ENCODE measurements at regions not wholly inside any gene's neighbourhood (a gene's known extent, or its start where the extent isn't known, plus 50 kb on each side); places are given as distances from the start of the nearest gene placed in this dataset.

DNA sequence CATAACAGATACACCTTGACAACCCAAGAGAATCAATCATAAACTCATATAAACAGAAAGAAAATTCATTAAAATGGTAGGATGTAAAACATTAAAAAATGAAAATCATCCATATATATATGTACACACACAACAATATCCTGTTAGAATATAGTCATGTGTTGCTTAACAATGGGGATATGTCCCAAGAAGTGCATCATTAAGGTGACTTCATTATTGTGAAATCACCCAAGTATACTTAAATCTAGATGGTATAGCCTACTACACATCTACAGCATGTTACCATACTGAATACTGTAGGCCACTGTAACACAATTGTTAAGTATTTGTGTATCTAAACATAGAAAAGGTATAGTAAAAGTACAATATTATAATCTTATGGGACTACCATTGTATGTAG, 115.8 kb upstream of the TMEM168 start:
- FAIRE-seq: no peak
- Histone ChIP-seq H3K27ac (ENCODE audit: low read depth in 1 of 3, low read length in 2 of 3) (no peak overlapping the region), H3K4me3 (ENCODE audit: low read depth in 1 of 3, low read length in 3 of 3) (no peak overlapping the region), H3K9me3 (ENCODE audit: control insufficient read depth in 2 of 2, insufficient read depth in 1 of 2, low read depth in 1 of 2, low read length in 1 of 2) (peaks cover 0 to 3% of the 10 kb centered on the region in 2 donors), H3K36me3 (ENCODE audit: control insufficient read depth in 3 of 3, insufficient read depth in 2 of 3, low read depth in 1 of 3, low read length in 3 of 3) (peaks cover 0 to 4% (median 0%) of the 10 kb centered on the region in 3 donors), H3K27me3 (ENCODE audit: control insufficient read depth in 3 of 3, insufficient read depth in 3 of 3, low read length in 3 of 3) (no peaks in the 10 kb centered on the region), H3K4me1 (ENCODE audit: control insufficient read depth in 3 of 3, insufficient read depth in 2 of 3, low read depth in 1 of 3, low read length in 2 of 3) (no peaks in the 10 kb centered on the region)
- no peak for DNase-seq

DNA sequence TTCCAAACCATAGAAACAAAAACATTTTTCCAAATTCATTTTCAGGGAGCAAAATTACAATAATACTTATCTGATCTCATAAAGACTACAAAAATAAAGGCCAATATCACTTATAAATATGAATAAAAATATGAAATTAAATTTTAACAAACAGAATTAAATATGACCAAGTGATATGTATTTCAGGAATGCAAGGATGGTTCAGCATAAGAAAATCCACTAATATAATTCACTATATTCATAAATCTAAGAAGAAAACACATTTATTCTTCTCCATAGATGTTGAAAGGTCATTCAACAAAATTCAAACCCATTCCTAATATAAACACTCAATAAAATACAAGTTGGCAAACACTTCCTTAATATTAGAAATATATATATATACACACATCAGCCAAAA, 115.2 kb upstream of the TMEM168 start:
- Histone ChIP-seq H3K4me1 (ENCODE audit: control insufficient read depth in 3 of 3, insufficient read depth in 2 of 3, low read depth in 1 of 3, low read length in 2 of 3) (no peaks in the 10 kb centered on the region), H3K27me3 (ENCODE audit: control insufficient read depth in 3 of 3, insufficient read depth in 3 of 3, low read length in 3 of 3) (no peaks in the 10 kb centered on the region), H3K9me3 (ENCODE audit: control insufficient read depth in 2 of 2, insufficient read depth in 1 of 2, low read depth in 1 of 2, low read length in 1 of 2) (peaks cover 0 to 4% of the 10 kb centered on the region in 2 donors), H3K36me3 (ENCODE audit: control insufficient read depth in 3 of 3, insufficient read depth in 2 of 3, low read depth in 1 of 3, low read length in 3 of 3) (peaks cover 0 to 5% (median 0%) of the 10 kb centered on the region in 3 donors), H3K4me3 (ENCODE audit: low read depth in 1 of 3, low read length in 3 of 3) (no peak overlapping the region), H3K27ac (ENCODE audit: low read depth in 1 of 3, low read length in 2 of 3) (no peak overlapping the region)
- no peak for DNase-seq
- FAIRE-seq: peak; percentile 39

DNA sequence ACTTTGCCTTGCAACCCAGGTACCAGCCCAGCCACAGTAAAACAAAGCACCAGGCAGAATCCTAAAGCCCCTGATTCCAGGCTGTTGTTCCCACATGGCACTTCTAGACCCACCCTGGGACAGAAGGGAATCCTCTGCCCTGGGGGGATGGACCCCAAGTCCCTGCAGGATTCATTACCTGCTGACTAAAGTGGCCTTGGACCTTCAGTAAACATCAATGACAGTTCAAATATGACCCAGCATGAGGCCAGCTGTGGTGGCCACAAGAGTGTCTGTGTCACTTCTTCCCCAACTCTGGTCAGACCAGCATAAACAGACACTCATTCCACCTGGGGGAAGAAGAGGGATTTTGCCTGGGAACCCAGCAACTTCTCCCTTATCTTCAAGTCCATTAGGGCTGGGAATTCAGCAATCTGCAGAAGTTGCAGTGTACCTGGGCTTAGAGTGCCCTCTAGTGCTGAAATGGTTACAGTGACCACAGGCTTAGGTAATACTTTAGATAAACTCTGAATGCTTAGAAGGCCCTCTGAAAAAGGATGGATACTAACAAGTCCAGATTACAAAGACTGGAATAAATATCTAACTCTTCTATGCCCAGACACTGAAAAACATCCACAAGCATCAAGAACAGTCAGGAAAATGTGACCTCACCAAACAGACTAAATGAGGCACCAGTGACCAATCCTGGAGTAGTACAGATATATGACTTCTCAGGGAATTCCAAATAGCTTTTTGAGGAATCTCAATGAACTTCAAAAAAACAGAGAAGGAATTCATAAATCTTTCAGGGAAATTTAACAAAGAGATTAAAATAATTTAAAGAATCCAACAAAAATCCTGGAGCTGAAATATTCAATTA, 108.5 kb upstream of the TMEM168 start:
- Histone ChIP-seq H3K27me3 (ENCODE audit: control insufficient read depth in 3 of 3, insufficient read depth in 3 of 3, low read length in 3 of 3) (no peaks in the 10 kb centered on the region), H3K27ac (ENCODE audit: low read depth in 1 of 3, low read length in 2 of 3) (no peak overlapping the region), H3K9me3 (ENCODE audit: control insufficient read depth in 2 of 2, insufficient read depth in 1 of 2, low read depth in 1 of 2, low read length in 1 of 2) (peaks cover 0 to 12% of the 10 kb centered on the region in 2 donors), H3K36me3 (ENCODE audit: control insufficient read depth in 3 of 3, insufficient read depth in 2 of 3, low read depth in 1 of 3, low read length in 3 of 3) (peaks cover 0 to 14% (median 0%) of the 10 kb centered on the region in 3 donors), H3K4me1 (ENCODE audit: control insufficient read depth in 3 of 3, insufficient read depth in 2 of 3, low read depth in 1 of 3, low read length in 2 of 3) (peaks cover 0 to 9% (median 3%) of the 10 kb centered on the region in 3 donors), H3K4me3 (ENCODE audit: low read depth in 1 of 3, low read length in 3 of 3) (no peak overlapping the region)
- FAIRE-seq (no peak), DNase-seq (peak; percentile 73 to 79)

DNA sequence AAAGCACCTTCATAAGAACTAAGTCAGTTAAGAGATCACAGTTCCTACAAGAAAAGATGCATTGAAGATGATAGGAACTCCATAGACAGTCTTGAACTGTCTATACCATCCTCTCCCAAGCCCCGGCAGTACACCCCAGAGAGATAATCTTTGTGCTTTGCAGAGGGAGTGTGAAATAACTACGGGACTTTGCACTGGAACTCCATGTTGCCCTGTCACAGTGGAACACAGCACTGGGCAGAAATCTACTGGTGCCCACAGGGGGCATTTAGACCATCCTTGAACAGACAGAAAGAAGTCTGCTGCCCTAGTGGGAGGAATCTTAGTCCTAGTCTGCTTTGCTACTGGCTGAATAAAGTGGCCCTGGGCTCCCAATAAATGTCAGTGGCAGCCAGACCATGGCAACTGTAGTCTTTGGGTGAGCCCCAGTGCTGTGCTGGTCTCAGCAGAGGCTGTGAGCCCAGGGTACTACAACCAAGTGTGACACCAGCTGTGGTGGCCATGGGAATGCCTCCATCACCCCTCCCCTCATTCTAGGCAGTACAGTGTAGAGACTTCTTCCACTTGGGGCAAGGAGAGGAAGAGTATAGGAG, 107.7 kb upstream of the TMEM168 start:
- peaks cover 0 to 9% (median 3%) of the 10 kb centered on the region in 3 donors for H3K4me1 ChIP-seq (ENCODE audit: control insufficient read depth in 3 of 3, insufficient read depth in 2 of 3, low read depth in 1 of 3, low read length in 2 of 3)
- peaks cover 0 to 18% of the 10 kb centered on the region in 2 donors for H3K9me3 ChIP-seq (ENCODE audit: control insufficient read depth in 2 of 2, insufficient read depth in 1 of 2, low read depth in 1 of 2, low read length in 1 of 2)
- no peak overlapping the region for H3K4me3 ChIP-seq (ENCODE audit: low read depth in 1 of 3, low read length in 3 of 3)
- H3K36me3 ChIP-seq (ENCODE audit: control insufficient read depth in 3 of 3, insufficient read depth in 2 of 3, low read depth in 1 of 3, low read length in 3 of 3): peaks cover 0 to 18% (median 1%) of the 10 kb centered on the region in 3 donors
- DNase-seq (peak in 1 of 2 donors; percentile 9), FAIRE-seq (no peak)
- no peaks in the 10 kb centered on the region for H3K27me3 ChIP-seq (ENCODE audit: control insufficient read depth in 3 of 3, insufficient read depth in 3 of 3, low read length in 3 of 3)
- 72 to 93% (median 84%) methylated on average over 2 of the region's 2 CpGs for WGBS, 3 donors
- no peak overlapping the region for H3K27ac ChIP-seq (ENCODE audit: low read depth in 1 of 3, low read length in 2 of 3)

DNA sequence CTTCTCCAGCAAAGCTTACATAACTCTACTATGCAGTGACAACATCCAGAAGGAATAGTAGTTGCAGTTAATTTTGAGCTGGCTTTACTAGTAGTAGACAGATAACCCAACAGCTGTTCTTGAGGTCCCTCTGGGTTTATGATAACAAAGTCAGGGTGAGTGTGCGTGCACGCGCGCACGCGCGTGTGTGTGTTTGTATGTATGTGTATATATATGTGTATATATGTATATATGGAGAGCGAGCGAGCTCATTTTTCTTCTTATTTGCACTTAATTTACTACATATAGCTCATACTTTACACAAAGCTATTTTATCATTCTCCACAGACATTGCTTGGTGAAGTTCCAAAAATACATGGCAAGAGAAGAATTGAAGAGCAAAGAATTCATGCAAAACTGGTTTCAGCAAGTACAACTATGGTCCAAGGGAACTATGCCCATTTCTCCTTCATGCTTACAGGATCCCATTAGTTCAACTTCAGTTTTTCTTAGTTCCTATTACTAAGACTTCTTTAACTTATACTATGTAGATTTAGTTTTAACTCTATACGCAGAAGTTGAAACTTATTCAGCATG, 105.9 kb upstream of the TMEM168 start:
- no peak for DNase-seq
- Histone ChIP-seq H3K36me3 (ENCODE audit: control insufficient read depth in 3 of 3, insufficient read depth in 2 of 3, low read depth in 1 of 3, low read length in 3 of 3) (peaks cover 0 to 20% (median 1%) of the 10 kb centered on the region in 3 donors), H3K4me3 (ENCODE audit: low read depth in 1 of 3, low read length in 3 of 3) (no peak overlapping the region), H3K4me1 (ENCODE audit: control insufficient read depth in 3 of 3, insufficient read depth in 2 of 3, low read depth in 1 of 3, low read length in 2 of 3) (peaks cover 0 to 9% (median 3%) of the 10 kb centered on the region in 3 donors), H3K9me3 (ENCODE audit: control insufficient read depth in 2 of 2, insufficient read depth in 1 of 2, low read depth in 1 of 2, low read length in 1 of 2) (peaks cover 0 to 17% of the 10 kb centered on the region in 2 donors), H3K27me3 (ENCODE audit: control insufficient read depth in 3 of 3, insufficient read depth in 3 of 3, low read length in 3 of 3) (no peaks in the 10 kb centered on the region), H3K27ac (ENCODE audit: low read depth in 1 of 3, low read length in 2 of 3) (no peak overlapping the region)
- WGBS, 3 donors: 82 to 93% (median 88%) methylated on average over 10 of the region's 10 CpGs
- no peak for FAIRE-seq

DNA sequence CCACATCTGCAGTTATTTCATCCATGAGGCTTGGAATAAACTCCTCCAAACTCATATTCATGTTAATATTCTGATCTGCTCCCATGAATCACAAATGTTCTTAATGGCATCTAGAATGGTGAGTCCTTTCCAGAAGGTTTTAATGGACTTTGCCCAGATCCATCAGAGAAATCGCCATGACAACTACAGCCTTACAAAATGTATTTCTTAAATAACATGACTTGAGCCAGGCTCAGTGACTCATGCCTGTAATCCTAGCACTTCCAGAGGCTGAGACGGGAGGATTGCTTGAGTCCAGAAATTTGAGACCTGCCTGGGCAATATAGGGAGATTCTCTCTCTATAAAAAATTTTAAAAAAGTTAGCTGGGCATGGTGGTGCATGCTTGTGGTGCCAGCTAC, 102.1 kb upstream of the TMEM168 start:
- Histone ChIP-seq H3K36me3 (ENCODE audit: control insufficient read depth in 3 of 3, insufficient read depth in 2 of 3, low read depth in 1 of 3, low read length in 3 of 3) (peaks cover 0 to 13% (median 1%) of the 10 kb centered on the region in 3 donors), H3K9me3 (ENCODE audit: control insufficient read depth in 2 of 2, insufficient read depth in 1 of 2, low read depth in 1 of 2, low read length in 1 of 2) (peaks cover 0 to 6% of the 10 kb centered on the region in 2 donors), H3K4me3 (ENCODE audit: low read depth in 1 of 3, low read length in 3 of 3) (no peak overlapping the region), H3K27me3 (ENCODE audit: control insufficient read depth in 3 of 3, insufficient read depth in 3 of 3, low read length in 3 of 3) (no peaks in the 10 kb centered on the region), H3K27ac (ENCODE audit: low read depth in 1 of 3, low read length in 2 of 3) (no peak overlapping the region), H3K4me1 (ENCODE audit: control insufficient read depth in 3 of 3, insufficient read depth in 2 of 3, low read depth in 1 of 3, low read length in 2 of 3) (no peaks in the 10 kb centered on the region)
- DNase-seq (peak in 1 of 2 donors; percentile 10), FAIRE-seq (no peak)
- WGBS, 3 donors: 78 to 88% (median 85%) methylated on average over 2 of the region's 2 CpGs

DNA sequence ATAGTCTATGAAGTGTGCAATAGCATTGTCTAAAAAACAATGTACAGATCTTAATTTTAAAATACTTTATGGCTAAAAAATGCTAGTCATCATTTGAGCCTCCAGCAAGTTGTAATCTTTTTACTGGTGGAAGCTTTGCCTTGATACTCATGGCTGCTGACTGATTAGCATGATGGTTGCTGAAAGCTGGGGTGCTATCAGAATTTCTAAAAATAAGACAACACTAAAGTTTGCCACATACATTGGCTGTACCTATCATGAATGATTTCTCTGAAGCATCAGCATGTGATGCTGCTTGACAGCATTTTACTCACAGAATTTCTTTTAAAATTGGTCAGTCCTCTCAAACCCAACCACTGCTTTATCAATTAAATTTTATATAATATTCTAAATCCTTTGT, 101.5 kb upstream of the TMEM168 start:
- Histone ChIP-seq H3K9me3 (ENCODE audit: control insufficient read depth in 2 of 2, insufficient read depth in 1 of 2, low read depth in 1 of 2, low read length in 1 of 2) (peaks cover 0 to 6% of the 10 kb centered on the region in 2 donors), H3K27ac (ENCODE audit: low read depth in 1 of 3, low read length in 2 of 3) (no peak overlapping the region), H3K36me3 (ENCODE audit: control insufficient read depth in 3 of 3, insufficient read depth in 2 of 3, low read depth in 1 of 3, low read length in 3 of 3) (peaks cover 0 to 16% (median 1%) of the 10 kb centered on the region in 3 donors), H3K4me3 (ENCODE audit: low read depth in 1 of 3, low read length in 3 of 3) (no peak overlapping the region), H3K27me3 (ENCODE audit: control insufficient read depth in 3 of 3, insufficient read depth in 3 of 3, low read length in 3 of 3) (no peaks in the 10 kb centered on the region), H3K4me1 (ENCODE audit: control insufficient read depth in 3 of 3, insufficient read depth in 2 of 3, low read depth in 1 of 3, low read length in 2 of 3) (no peaks in the 10 kb centered on the region)
- DNase-seq (no peak), FAIRE-seq (no peak)

DNA sequence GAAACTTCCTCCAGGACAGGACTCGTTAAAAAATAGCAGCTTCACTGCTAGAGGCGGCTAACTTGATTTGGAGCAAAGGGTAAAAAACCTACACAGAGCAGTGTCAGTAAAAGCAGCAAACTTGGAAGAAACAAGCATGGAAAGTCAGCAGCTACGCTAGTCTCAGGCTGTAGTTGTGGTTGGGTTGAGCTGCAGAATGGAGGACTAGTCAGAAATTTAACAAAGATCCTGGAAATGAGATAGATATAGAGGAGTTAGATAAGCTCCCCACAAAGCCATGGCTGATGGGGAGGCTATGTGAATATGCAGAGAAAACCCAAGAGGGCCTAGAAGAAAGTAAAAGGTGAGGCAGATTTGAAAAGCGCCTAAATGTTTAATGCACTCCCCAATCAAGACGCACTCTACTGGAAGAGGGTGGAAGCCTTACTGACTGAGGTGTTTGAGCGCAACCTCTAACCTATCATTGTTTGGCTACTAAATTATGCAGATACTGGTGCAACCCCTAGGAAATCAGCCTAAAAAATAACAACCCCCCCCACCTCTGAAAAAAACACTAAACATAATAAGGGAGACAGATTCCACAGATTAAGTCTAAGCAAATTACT, 99.7 kb upstream of the TMEM168 start:
- Histone ChIP-seq H3K36me3 (ENCODE audit: control insufficient read depth in 3 of 3, insufficient read depth in 2 of 3, low read depth in 1 of 3, low read length in 3 of 3) (peaks cover 0 to 19% (median 3%) of the 10 kb centered on the region in 3 donors), H3K27ac (ENCODE audit: low read depth in 1 of 3, low read length in 2 of 3) (no peak overlapping the region), H3K4me1 (ENCODE audit: control insufficient read depth in 3 of 3, insufficient read depth in 2 of 3, low read depth in 1 of 3, low read length in 2 of 3) (no peaks in the 10 kb centered on the region), H3K9me3 (ENCODE audit: control insufficient read depth in 2 of 2, insufficient read depth in 1 of 2, low read depth in 1 of 2, low read length in 1 of 2) (peaks cover 0 to 9% of the 10 kb centered on the region in 2 donors), H3K4me3 (ENCODE audit: low read depth in 1 of 3, low read length in 3 of 3) (no peak overlapping the region), H3K27me3 (ENCODE audit: control insufficient read depth in 3 of 3, insufficient read depth in 3 of 3, low read length in 3 of 3) (no peaks in the 10 kb centered on the region)
- FAIRE-seq: no peak
- DNase-seq: no peak
- WGBS, 3 donors: 91 to 96% (median 95%) methylated on average over 6 of the region's 6 CpGs
